AG04450 (cell line): ENCODE measurements at regions not wholly inside any gene's neighbourhood (a gene's known extent, or its start where the extent isn't known, plus 50 kb on each side); places are given as distances from the start of the nearest gene placed in this dataset.

Experiments used
- CTCF ChIA-PET: fragments of 300-600, 350-600 bp; formaldehyde crosslinking; extraction: SDS; loops from one replicate; lab custom pipeline; 2022; ENCODE audit warnings: antibody characterized with exemption, inconsistent platforms; lab: Charles Lee
- POLR2A ChIA-PET: fragments of 350-600 bp; formaldehyde crosslinking; extraction: SDS; loops from one replicate; lab custom pipeline; 2021; ENCODE audit warnings: antibody characterized with exemption, inconsistent platforms; lab: Yijun Ruan, JAX
- DNase-seq: peaks from one replicate; pipeline ENCODE4 v3.0.0-alpha.2; 2011; ENCODE audit warnings: low read depth, low spot score
- H3K27ac ChIP-seq: one replicate; pipeline ENCODE4 v1.5.1; 2012; ENCODE audit warnings: low read depth, low read length, control low read depth
- H3K27me3 ChIP-seq: one replicate; pipeline ENCODE4 v1.6.0; 2012; ENCODE audit warnings: low read length; ENCODE audit not compliant: control insufficient read depth, insufficient read depth
- H3K4me3 ChIP-seq: 2 replicates; pipeline ENCODE4 v1.5.1; 2011; ENCODE audit warnings: mild to moderate bottlenecking, low read depth, low read length, control low read depth
- H3K9me3 ChIP-seq: 2 replicates; pipeline ENCODE4 v1.5.1; 2012; ENCODE audit warnings: low read length; ENCODE audit not compliant: control insufficient read depth, insufficient read depth
- TF ChIP-seq, protein P1 (sequence below): IDR thresholded peaks from 2 replicates; pipeline ENCODE4 v1.5.1; 2011; ENCODE audit warnings: low read depth, low read length, control low read depth, inconsistent platforms

DNA sequence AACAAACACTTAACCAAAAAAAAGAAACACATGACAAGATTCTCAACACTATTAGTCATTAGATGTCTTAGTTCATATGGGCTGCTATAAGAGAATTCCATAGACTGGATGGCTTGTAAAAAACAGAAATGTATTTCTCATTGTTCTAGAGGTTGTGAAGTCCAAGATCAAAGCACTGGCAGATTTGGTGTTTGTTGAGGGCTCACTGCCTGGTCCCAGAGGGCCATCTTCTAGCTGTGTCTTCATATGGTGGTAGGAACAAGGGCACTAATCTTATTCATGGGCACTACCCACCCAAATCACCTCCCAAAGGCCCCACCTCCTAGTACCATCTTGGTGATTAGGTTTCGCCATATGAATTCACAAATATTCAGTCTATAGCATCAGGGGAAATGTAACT is 162.5 kb upstream of the SDK2 start:
- POLR2A ChIA-PET: no interaction called here
- CTCF ChIA-PET: no interaction called here

DNA sequence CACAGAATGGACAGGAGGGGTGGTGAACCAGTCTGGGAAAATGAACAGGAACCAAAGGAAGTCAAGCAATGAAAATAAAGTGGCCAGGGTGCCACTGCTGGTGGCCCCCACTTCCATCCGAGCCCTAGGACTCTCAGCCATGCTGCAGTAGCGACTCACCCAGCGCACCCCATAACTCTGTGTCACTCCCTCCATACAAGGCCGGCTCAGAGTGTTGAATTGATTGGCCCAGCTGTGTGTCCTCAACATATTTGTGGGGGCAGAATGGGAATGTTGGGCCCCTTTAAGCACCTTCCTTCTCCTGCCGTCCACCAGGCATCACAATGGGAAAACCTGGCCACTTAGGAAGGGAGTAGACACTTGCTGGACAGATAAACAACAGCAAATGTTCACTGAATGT is 169.0 kb upstream of the SDK2 start:
- ChIA-PET POLR2A (no interaction called here), CTCF (no interaction called here)
- TF ChIP-seq, protein P1, sequence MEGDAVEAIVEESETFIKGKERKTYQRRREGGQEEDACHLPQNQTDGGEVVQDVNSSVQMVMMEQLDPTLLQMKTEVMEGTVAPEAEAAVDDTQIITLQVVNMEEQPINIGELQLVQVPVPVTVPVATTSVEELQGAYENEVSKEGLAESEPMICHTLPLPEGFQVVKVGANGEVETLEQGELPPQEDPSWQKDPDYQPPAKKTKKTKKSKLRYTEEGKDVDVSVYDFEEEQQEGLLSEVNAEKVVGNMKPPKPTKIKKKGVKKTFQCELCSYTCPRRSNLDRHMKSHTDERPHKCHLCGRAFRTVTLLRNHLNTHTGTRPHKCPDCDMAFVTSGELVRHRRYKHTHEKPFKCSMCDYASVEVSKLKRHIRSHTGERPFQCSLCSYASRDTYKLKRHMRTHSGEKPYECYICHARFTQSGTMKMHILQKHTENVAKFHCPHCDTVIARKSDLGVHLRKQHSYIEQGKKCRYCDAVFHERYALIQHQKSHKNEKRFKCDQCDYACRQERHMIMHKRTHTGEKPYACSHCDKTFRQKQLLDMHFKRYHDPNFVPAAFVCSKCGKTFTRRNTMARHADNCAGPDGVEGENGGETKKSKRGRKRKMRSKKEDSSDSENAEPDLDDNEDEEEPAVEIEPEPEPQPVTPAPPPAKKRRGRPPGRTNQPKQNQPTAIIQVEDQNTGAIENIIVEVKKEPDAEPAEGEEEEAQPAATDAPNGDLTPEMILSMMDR: no peak
- no peak overlapping the region for H3K27ac ChIP-seq
- DNase-seq: no peak
- H3K27me3 ChIP-seq: no peaks in the 10 kb centered on the region
- no peaks in the 10 kb centered on the region for H3K9me3 ChIP-seq
- no peak overlapping the region for H3K4me3 ChIP-seq

More for the DNA sequence above, 162.5 kb upstream of the SDK2 start:
- DNase-seq: no peak
- no peaks in the 10 kb centered on the region for H3K27me3 ChIP-seq
- no peak overlapping the region for H3K27ac ChIP-seq
- peaks cover 15% of the 10 kb centered on the region for H3K9me3 ChIP-seq
- TF ChIP-seq, protein P1: no peak
- no peak overlapping the region for H3K4me3 ChIP-seq

- POLR2A ChIA-PET: no interaction called here
Observed at GRCh38 chr17:73814075-73814474, 169.8 kb upstream of the SDK2 start.

DNA sequence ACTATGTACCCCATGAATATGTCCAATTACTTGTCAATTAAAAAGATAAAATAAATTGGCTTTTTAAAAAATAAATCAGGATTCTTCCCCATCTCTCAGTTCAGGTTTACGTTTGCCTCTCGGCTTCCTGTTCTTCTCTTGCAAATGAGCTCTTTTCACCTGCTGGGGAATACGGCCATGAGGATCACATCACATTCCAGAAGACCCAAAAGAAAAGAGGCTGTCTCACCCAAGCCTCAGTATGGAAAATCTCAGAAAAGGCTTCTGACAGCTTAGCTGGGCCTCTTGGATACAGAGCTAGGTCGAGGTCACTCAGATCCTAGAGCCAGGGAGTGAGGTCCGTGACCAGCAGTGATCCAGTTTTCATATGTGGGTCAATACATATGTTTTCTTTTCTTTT is 171.2 kb upstream of the SDK2 start:
- POLR2A ChIA-PET: no interaction called here

More at GRCh38 chr17:73814075-73814474, 169.8 kb upstream of the SDK2 start:
- Histone ChIP-seq H3K27me3 (no peaks in the 10 kb centered on the region), H3K27ac (no peak overlapping the region), H3K4me3 (no peak overlapping the region), H3K9me3 (peaks cover 2% of the 10 kb centered on the region; the same call in 1 of the 2 replicates)
- TF ChIP-seq, protein P1: no peak
- CTCF ChIA-PET: no interaction called here
- DNase-seq: no peak

DNA sequence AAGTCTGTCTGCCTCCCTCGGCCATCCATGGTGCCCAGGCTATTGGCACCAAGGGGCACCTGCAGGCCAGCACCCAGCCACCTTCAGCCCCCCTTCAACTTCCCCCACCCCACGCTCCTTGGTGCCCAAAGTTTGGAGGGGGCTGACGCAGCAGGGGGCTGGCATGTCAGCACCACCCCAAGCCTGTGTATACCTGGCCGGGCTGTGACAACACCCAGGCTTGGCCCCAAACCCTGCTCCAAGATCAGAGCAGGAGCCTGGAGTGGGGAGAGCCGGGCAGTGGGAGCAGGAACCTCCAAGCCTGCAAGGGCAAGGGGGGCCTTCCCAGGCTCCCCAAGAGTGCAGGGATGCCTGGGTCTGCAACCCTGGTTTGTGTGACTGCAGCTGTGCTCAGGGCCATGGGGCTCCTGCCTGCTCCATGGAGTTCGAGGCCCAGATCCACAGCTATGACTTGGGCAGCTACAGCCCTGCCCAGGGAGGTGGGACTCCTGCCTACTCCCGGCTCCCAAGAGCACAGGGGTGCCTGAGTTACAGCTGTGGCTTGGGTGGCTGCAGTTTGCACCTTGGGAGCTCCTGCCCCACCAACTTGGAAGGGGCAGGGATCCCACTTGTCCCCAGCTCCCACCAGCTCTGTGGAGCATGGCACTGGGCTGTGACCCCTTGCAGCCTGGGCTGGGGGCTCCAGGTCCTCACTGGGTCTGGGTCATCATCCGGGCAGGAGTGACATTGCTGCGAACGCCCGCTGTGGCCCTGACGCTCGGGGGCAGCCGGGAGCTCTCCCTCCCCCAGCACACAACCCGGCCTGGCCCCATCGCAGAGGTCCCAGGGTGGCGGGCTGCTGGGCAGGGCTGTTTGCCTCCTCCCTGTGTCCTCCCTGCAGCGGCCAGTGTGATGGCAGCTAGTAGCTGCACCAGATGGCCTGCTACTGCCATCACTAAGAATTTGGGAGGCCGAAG is 175.5 kb upstream of the SDK2 start:
- CTCF ChIA-PET: no interaction called here
- TF ChIP-seq, protein P1: no peak
- DNase-seq: no peak
- Histone ChIP-seq H3K4me3 (no peak overlapping the region), H3K9me3 (peaks cover 18% of the 10 kb centered on the region), H3K27ac (no peak overlapping the region), H3K27me3 (no peaks in the 10 kb centered on the region)
- POLR2A ChIA-PET: no interaction called here

More for the DNA sequence above, 171.2 kb upstream of the SDK2 start:
- no peaks in the 10 kb centered on the region for H3K27me3 ChIP-seq
- H3K9me3 ChIP-seq: peaks cover 14% of the 10 kb centered on the region
- H3K4me3 ChIP-seq: no peak overlapping the region
- CTCF ChIA-PET: no interaction called here
- H3K27ac ChIP-seq: no peak overlapping the region
- no peak for DNase-seq
- TF ChIP-seq, protein P1: no peak
